ENCODE measurements at regions not wholly inside any gene's neighbourhood (a gene's known extent, or its start where the extent isn't known, plus 50 kb on each side); places are given as distances from the start of the nearest gene placed in this dataset.

DNA sequence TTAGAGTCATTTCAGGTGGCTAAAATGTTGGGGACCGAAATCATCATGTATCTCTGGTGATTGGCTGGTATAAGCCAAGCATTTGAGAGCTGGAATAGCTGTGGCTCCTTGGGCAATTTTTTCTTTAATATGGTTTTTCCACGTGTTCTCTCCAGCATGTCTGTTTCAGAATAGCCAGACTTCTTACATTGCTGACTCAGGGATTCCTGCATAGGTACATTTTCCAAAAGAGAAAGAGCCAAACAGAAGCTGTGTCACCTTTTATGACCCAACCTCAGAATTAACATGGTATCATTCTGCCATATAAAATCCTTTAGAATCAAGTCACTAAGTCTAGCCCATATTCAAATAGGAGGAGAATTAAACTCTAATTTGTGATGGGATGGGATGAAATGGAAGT, 74.8 kb upstream of the TSLP start:
- no peak for DNase-seq (ENCODE audit: insufficient read length, low spot score, missing footprints)
- H3K4me3 ChIP-seq (ENCODE audit: insufficient read depth, low read length): no peak overlapping the region
- no peak overlapping the region for H3K4me2 ChIP-seq (ENCODE audit: insufficient read depth, low read length)
- no peaks in the 10 kb centered on the region for H3K79me2 ChIP-seq (ENCODE audit: insufficient read depth, low read length)
- H3K27ac ChIP-seq (ENCODE audit: low read depth, low read length): no peak overlapping the region
- no peak overlapping the region for H2AFZ ChIP-seq (ENCODE audit: low read length)
- no peaks in the 10 kb centered on the region for H3K9me3 ChIP-seq (ENCODE audit: low read depth, low read length)
- TF ChIP-seq, protein P1, sequence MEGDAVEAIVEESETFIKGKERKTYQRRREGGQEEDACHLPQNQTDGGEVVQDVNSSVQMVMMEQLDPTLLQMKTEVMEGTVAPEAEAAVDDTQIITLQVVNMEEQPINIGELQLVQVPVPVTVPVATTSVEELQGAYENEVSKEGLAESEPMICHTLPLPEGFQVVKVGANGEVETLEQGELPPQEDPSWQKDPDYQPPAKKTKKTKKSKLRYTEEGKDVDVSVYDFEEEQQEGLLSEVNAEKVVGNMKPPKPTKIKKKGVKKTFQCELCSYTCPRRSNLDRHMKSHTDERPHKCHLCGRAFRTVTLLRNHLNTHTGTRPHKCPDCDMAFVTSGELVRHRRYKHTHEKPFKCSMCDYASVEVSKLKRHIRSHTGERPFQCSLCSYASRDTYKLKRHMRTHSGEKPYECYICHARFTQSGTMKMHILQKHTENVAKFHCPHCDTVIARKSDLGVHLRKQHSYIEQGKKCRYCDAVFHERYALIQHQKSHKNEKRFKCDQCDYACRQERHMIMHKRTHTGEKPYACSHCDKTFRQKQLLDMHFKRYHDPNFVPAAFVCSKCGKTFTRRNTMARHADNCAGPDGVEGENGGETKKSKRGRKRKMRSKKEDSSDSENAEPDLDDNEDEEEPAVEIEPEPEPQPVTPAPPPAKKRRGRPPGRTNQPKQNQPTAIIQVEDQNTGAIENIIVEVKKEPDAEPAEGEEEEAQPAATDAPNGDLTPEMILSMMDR (IDR thresholded peaks at IDR 0.05; ENCODE audit: extremely low read depth, low read depth, low read length): no peak
- no peaks in the 10 kb centered on the region for H3K27me3 ChIP-seq (ENCODE audit: insufficient read depth, low read length)
- H3K36me3 ChIP-seq (ENCODE audit: insufficient read depth, low read length): no peaks in the 10 kb centered on the region
- H3K4me1 ChIP-seq (ENCODE audit: insufficient read depth, low read length): no peaks in the 10 kb centered on the region
- H4K20me1 ChIP-seq (ENCODE audit: insufficient read depth, low read length): no peaks in the 10 kb centered on the region

DNA sequence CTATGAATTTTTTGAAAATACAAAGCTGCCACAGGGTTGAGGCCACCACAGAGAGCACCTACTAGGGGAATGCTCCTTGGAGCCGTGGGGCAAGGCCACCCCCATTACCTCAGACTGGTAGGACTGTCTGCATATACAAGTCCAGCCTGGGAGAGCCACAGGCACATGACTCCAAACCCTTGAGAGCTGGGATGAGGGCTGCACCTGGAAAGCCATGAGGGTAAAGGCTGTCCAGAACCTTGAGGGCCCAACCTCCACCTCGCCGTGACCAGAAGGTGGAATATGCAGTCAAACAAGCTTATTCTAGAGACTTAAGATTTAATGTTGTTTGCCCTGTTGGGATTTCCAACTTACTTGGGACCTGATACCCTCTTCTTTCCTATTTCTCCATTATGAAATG, 69.5 kb upstream of the TSLP start:
- H2AFZ ChIP-seq (ENCODE audit: low read length): no peak overlapping the region
- no peaks in the 10 kb centered on the region for H3K4me1 ChIP-seq (ENCODE audit: insufficient read depth, low read length)
- no peak for DNase-seq (ENCODE audit: insufficient read length, low spot score, missing footprints)
- no peaks in the 10 kb centered on the region for H3K36me3 ChIP-seq (ENCODE audit: insufficient read depth, low read length)
- no peaks in the 10 kb centered on the region for H4K20me1 ChIP-seq (ENCODE audit: insufficient read depth, low read length)
- no peak overlapping the region for H3K27ac ChIP-seq (ENCODE audit: low read depth, low read length)
- H3K4me2 ChIP-seq (ENCODE audit: insufficient read depth, low read length): no peak overlapping the region
- no peaks in the 10 kb centered on the region for H3K79me2 ChIP-seq (ENCODE audit: insufficient read depth, low read length)
- H3K4me3 ChIP-seq (ENCODE audit: insufficient read depth, low read length): no peak overlapping the region
- H3K9me3 ChIP-seq (ENCODE audit: low read depth, low read length): no peaks in the 10 kb centered on the region
- no peaks in the 10 kb centered on the region for H3K27me3 ChIP-seq (ENCODE audit: insufficient read depth, low read length)
- TF ChIP-seq, protein P1 (IDR thresholded peaks at IDR 0.05; ENCODE audit: extremely low read depth, low read depth, low read length): no peak

DNA sequence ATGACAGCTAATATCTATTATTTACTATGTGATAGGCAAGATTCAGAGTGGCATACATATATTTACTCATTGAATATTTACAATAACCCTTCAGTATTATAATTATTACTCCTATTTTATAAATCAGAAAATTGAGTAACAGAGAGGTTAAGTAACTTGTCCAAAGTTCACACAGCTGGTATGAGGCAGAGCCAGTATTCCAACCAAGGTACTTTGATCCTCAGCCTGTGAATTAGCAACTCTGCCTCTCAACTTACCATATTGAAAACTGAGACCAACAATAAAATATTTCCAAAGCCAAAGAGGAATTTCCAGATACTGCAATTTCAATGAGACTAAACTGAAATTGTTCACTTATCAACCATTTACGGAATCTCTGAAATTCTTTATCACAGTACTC, 67.9 kb upstream of the TSLP start:
- H3K4me2 ChIP-seq (ENCODE audit: insufficient read depth, low read length): no peak overlapping the region
- no peak overlapping the region for H2AFZ ChIP-seq (ENCODE audit: low read length)
- H3K4me1 ChIP-seq (ENCODE audit: insufficient read depth, low read length): no peaks in the 10 kb centered on the region
- no peak overlapping the region for H3K27ac ChIP-seq (ENCODE audit: low read depth, low read length)
- TF ChIP-seq, protein P1 (IDR thresholded peaks at IDR 0.05; ENCODE audit: extremely low read depth, low read depth, low read length): no peak
- no peak overlapping the region for H3K4me3 ChIP-seq (ENCODE audit: insufficient read depth, low read length)
- no peaks in the 10 kb centered on the region for H3K79me2 ChIP-seq (ENCODE audit: insufficient read depth, low read length)
- no peaks in the 10 kb centered on the region for H4K20me1 ChIP-seq (ENCODE audit: insufficient read depth, low read length)
- no peaks in the 10 kb centered on the region for H3K9me3 ChIP-seq (ENCODE audit: low read depth, low read length)
- H3K27me3 ChIP-seq (ENCODE audit: insufficient read depth, low read length): no peaks in the 10 kb centered on the region
- no peaks in the 10 kb centered on the region for H3K36me3 ChIP-seq (ENCODE audit: insufficient read depth, low read length)
- no peak for DNase-seq (ENCODE audit: insufficient read length, low spot score, missing footprints)

DNA sequence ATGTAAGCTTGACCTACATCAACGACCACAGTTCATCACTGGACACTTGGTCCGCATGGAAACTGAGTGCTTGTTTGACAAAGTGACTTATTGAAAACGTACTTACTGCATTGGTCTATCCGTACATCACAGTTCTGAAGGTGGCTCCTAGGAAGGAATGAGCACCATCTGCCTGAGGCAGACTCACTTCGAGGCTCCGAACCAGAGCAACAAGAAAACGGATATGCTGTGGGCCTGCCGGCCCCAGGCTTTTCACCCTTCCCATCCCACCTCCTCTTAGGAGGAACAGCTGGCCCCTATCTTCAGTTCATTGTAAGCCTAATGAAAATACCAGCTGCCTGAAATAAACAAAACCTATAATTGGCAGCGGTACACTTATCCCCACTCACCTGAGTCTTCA, 67.2 kb upstream of the TSLP start:
- Histone ChIP-seq H3K4me1 (ENCODE audit: insufficient read depth, low read length) (no peaks in the 10 kb centered on the region), H4K20me1 (ENCODE audit: insufficient read depth, low read length) (no peaks in the 10 kb centered on the region), H3K27me3 (ENCODE audit: insufficient read depth, low read length) (no peaks in the 10 kb centered on the region), H3K4me2 (ENCODE audit: insufficient read depth, low read length) (no peak overlapping the region), H3K27ac (ENCODE audit: low read depth, low read length) (no peak overlapping the region), H3K9me3 (ENCODE audit: low read depth, low read length) (no peaks in the 10 kb centered on the region), H2AFZ (ENCODE audit: low read length) (no peak overlapping the region), H3K4me3 (ENCODE audit: insufficient read depth, low read length) (no peak overlapping the region), H3K79me2 (ENCODE audit: insufficient read depth, low read length) (no peaks in the 10 kb centered on the region), H3K36me3 (ENCODE audit: insufficient read depth, low read length) (no peaks in the 10 kb centered on the region)
- DNase-seq (ENCODE audit: insufficient read length, low spot score, missing footprints): peak; percentile 14
- TF ChIP-seq, protein P1 (IDR thresholded peaks at IDR 0.05; ENCODE audit: extremely low read depth, low read depth, low read length): no peak

Data from osteoblast (primary cell).